SK-N-SH treated with all-trans-retinoic acid at 6 μM for 48 hours (cell line): ENCODE measurements at regions not wholly inside any gene's neighbourhood (a gene's known extent, or its start where the extent isn't known, plus 50 kb on each side); places are given as distances from the start of the nearest gene placed in this dataset.

Experiments
- ATAC-seq: fragments of 200-7000 bp; cut with Tn5 transposase; 3 replicates; pipeline ENCODE4 v1.9.1; 2020; ENCODE audit warnings: mild to moderate bottlenecking, moderate library complexity
- ARNTL ChIP-seq: fragments of 450-650 bp; formaldehyde crosslinking; IDR thresholded peaks from 2 replicates; pipeline ENCODE4 v1.5.0; 2020; ENCODE audit warnings: low read depth, mild to moderate bottlenecking, moderate library complexity, borderline replicate concordance
- BACH2 ChIP-seq: fragments of 250-450 bp; sonication (Bioruptor Pico); IDR thresholded peaks from 2 replicates; pipeline ENCODE4 v1.9.0; 2021; ENCODE audit warnings: mild to moderate bottlenecking, borderline replicate concordance
- CREB5 ChIP-seq: fragments of 250-450 bp; sonication (Bioruptor Pico); IDR thresholded peaks from 2 replicates; pipeline ENCODE4 v1.5.1; 2020; ENCODE audit warnings: low read depth, mild to moderate bottlenecking, moderate library complexity
- CSDC2 ChIP-seq: fragments of 250-450 bp; sonication (Bioruptor Pico); IDR thresholded peaks from 2 replicates; pipeline ENCODE4 v1.5.0; 2020; ENCODE audit warnings: mild to moderate bottlenecking, moderate library complexity
- CSRNP3 ChIP-seq: fragments of 250-450 bp; sonication (Bioruptor Pico); IDR thresholded peaks from 2 replicates; pipeline ENCODE4 v1.5.1; 2021; ENCODE audit warnings: mild to moderate bottlenecking, moderate library complexity
- GLIS3 ChIP-seq: fragments of 250-450 bp; sonication (Bioruptor Pico); IDR thresholded peaks from 2 replicates; pipeline ENCODE4 v1.5.0; 2020; ENCODE audit warnings: mild to moderate bottlenecking, moderate library complexity
- OSR1 ChIP-seq: fragments of 250-450 bp; sonication (Bioruptor Pico); IDR thresholded peaks from 2 replicates; pipeline ENCODE4 v1.8.0; 2022; ENCODE audit warnings: moderate library complexity, mild to moderate bottlenecking, inconsistent platforms
- PATZ1 ChIP-seq: fragments of 250-450 bp; sonication (Bioruptor Pico); IDR thresholded peaks from 2 replicates; pipeline ENCODE4 v1.8.0; 2020; ENCODE audit warnings: mild to moderate bottlenecking, moderate library complexity, borderline replicate concordance
- POU6F1 ChIP-seq: fragments of 250-450 bp; sonication (Bioruptor Pico); IDR thresholded peaks from 2 replicates; pipeline ENCODE4 v1.8.0; 2021; ENCODE audit warnings: low read depth, mild to moderate bottlenecking, moderate library complexity, borderline replicate concordance
- PPARA ChIP-seq: fragments of 250-450 bp; sonication (Bioruptor Pico); IDR thresholded peaks from 2 replicates; pipeline ENCODE4 v1.5.0; 2020; ENCODE audit warnings: mild to moderate bottlenecking, borderline replicate concordance
- RARB ChIP-seq: fragments of 250-450 bp; sonication (Bioruptor Pico); IDR thresholded peaks from 2 replicates; pipeline ENCODE4 v1.8.0; 2021; ENCODE audit warnings: mild to moderate bottlenecking, moderate library complexity
- TCF4 ChIP-seq: fragments of 250-450 bp; sonication (Bioruptor Pico); IDR thresholded peaks from 2 replicates; pipeline ENCODE4 v1.8.0; 2021; ENCODE audit warnings: mild to moderate bottlenecking, moderate library complexity, borderline replicate concordance
- TOX ChIP-seq: fragments of 250-450 bp; sonication (Bioruptor Pico); IDR thresholded peaks from 2 replicates; pipeline ENCODE4 v1.8.0; 2021; ENCODE audit warnings: mild to moderate bottlenecking, moderate library complexity, borderline replicate concordance
- TSHZ2 ChIP-seq: fragments of 250-450 bp; sonication (Bioruptor Pico); IDR thresholded peaks from 2 replicates; pipeline ENCODE4 v1.5.0; 2020; ENCODE audit warnings: mild to moderate bottlenecking, moderate library complexity
- ZC3H10 ChIP-seq: fragments of 250-450 bp; sonication (Bioruptor Pico); IDR thresholded peaks from 2 replicates; pipeline ENCODE4 v1.5.1; 2021; ENCODE audit warnings: mild to moderate bottlenecking, moderate library complexity
- ZFP3 ChIP-seq: fragments of 250-450 bp; sonication (Bioruptor Pico); IDR thresholded peaks from 2 replicates; pipeline ENCODE4 v1.5.0; 2020; ENCODE audit warnings: mild to moderate bottlenecking, moderate library complexity
- ZFP30 ChIP-seq: fragments of 450-650 bp; formaldehyde crosslinking; IDR thresholded peaks from 2 replicates; pipeline ENCODE4 v1.5.0; 2022; ENCODE audit warnings: mild to moderate bottlenecking, moderate library complexity
- ZNF565 ChIP-seq: fragments of 450-650 bp; formaldehyde crosslinking; conservative IDR thresholded peaks from 2 replicates; pipeline ENCODE4 v1.5.0; 2020; ENCODE audit warnings: low read depth, mild to moderate bottlenecking, moderate library complexity
- ZNF70 ChIP-seq: fragments of 450-650 bp; formaldehyde crosslinking; IDR thresholded peaks from 2 replicates; pipeline ENCODE4 v1.5.0; 2020; ENCODE audit warnings: mild to moderate bottlenecking, moderate library complexity
- ZNF8 ChIP-seq: fragments of 450-650 bp; formaldehyde crosslinking; IDR thresholded peaks from 2 replicates; pipeline ENCODE4 v1.5.0; 2020; ENCODE audit warnings: mild to moderate bottlenecking, moderate library complexity

- TF ChIP-seq TOX (peak; percentile 79; the same call in 1 of the 2 replicates), PATZ1 (CRISPR knock-in tag) (peak; percentile 78; the same call in 1 of the 2 replicates), ZC3H10 (CRISPR knock-in tag) (peak; percentile 97), ZNF8 (CRISPR knock-in tag) (no peak)
- peak; percentile 61 for ATAC-seq
These were observed 53.8 kb upstream of the PSEN2 start for GRCh38 chr1:226816576-226816975.

- TF ChIP-seq POU6F1 (CRISPR knock-in tag) (no peak), ZNF70 (CRISPR knock-in tag) (no peak)
These were observed 55.5 kb upstream of the PSEN2 start for GRCh38 chr1:226814751-226815537.

GRCh38 chr1:226813671-226814591 lies 56.5 kb upstream of the PSEN2 start:
- no peak for ATAC-seq
- TF ChIP-seq ARNTL (CRISPR knock-in tag) (no peak), ZNF70 (CRISPR knock-in tag) (no peak), TOX (no peak), TCF4 (no peak), ZNF565 (no peak), CSDC2 (CRISPR knock-in tag) (no peak), POU6F1 (CRISPR knock-in tag) (no peak), BACH2 (no peak), ZNF8 (CRISPR knock-in tag) (no peak), TSHZ2 (no peak), RARB (CRISPR knock-in tag) (no peak), OSR1 (CRISPR knock-in tag) (no peak), CREB5 (no peak), PATZ1 (CRISPR knock-in tag) (no peak), ZFP3 (CRISPR knock-in tag) (no peak), ZFP30 (CRISPR knock-in tag) (no peak), ZC3H10 (CRISPR knock-in tag) (no peak), CSRNP3 (CRISPR knock-in tag) (no peak), PPARA (CRISPR knock-in tag) (no peak), GLIS3 (CRISPR knock-in tag) (no peak)

More at GRCh38 chr1:226814751-226815537, 55.5 kb upstream of the PSEN2 start:
- ATAC-seq: peak; percentile 76
